SK-N-SH treated with all-trans-retinoic acid at 6 μM for 48 hours (cell line): ENCODE measurements at regions not wholly inside any gene's neighbourhood (a gene's known extent, or its start where the extent isn't known, plus 50 kb on each side); places are given as distances from the start of the nearest gene placed in this dataset.

ENCODE experiments used
- ARNTL ChIP-seq: fragments of 450-650 bp; formaldehyde crosslinking; IDR thresholded peaks from 2 replicates; pipeline ENCODE4 v1.5.0; 2020; ENCODE audit warnings: low read depth, mild to moderate bottlenecking, moderate library complexity, borderline replicate concordance
- CREB5 ChIP-seq: fragments of 250-450 bp; sonication (Bioruptor Pico); IDR thresholded peaks from 2 replicates; pipeline ENCODE4 v1.5.1; 2020; ENCODE audit warnings: low read depth, mild to moderate bottlenecking, moderate library complexity
- CSRNP3 ChIP-seq: fragments of 250-450 bp; sonication (Bioruptor Pico); IDR thresholded peaks from 2 replicates; pipeline ENCODE4 v1.5.1; 2021; ENCODE audit warnings: mild to moderate bottlenecking, moderate library complexity
- GLIS3 ChIP-seq: fragments of 250-450 bp; sonication (Bioruptor Pico); IDR thresholded peaks from 2 replicates; pipeline ENCODE4 v1.5.0; 2020; ENCODE audit warnings: mild to moderate bottlenecking, moderate library complexity
- PATZ1 ChIP-seq: fragments of 250-450 bp; sonication (Bioruptor Pico); IDR thresholded peaks from 2 replicates; pipeline ENCODE4 v1.8.0; 2020; ENCODE audit warnings: mild to moderate bottlenecking, moderate library complexity, borderline replicate concordance
- POU6F1 ChIP-seq: fragments of 250-450 bp; sonication (Bioruptor Pico); IDR thresholded peaks from 2 replicates; pipeline ENCODE4 v1.8.0; 2021; ENCODE audit warnings: low read depth, mild to moderate bottlenecking, moderate library complexity, borderline replicate concordance
- ZFP30 ChIP-seq: fragments of 450-650 bp; formaldehyde crosslinking; IDR thresholded peaks from 2 replicates; pipeline ENCODE4 v1.5.0; 2022; ENCODE audit warnings: mild to moderate bottlenecking, moderate library complexity
- ZNF8 ChIP-seq: fragments of 450-650 bp; formaldehyde crosslinking; IDR thresholded peaks from 2 replicates; pipeline ENCODE4 v1.5.0; 2020; ENCODE audit warnings: mild to moderate bottlenecking, moderate library complexity

- TF ChIP-seq ARNTL (CRISPR knock-in tag) (no peak), CREB5 (CRISPR knock-in tag) (no peak), PATZ1 (CRISPR knock-in tag) (no peak), ZNF8 (CRISPR knock-in tag) (no peak), GLIS3 (CRISPR knock-in tag) (no peak), CSRNP3 (CRISPR knock-in tag) (no peak), POU6F1 (CRISPR knock-in tag) (no peak), ZFP30 (no peak)
These were observed 1225.5 kb upstream of the CITED2 start for GRCh38 chr6:140599916-140600315.
